Tibial artery (tissue), 4 donors: ENCODE measurements at regions not wholly inside any gene's neighbourhood (a gene's known extent, or its start where the extent isn't known, plus 50 kb on each side); places are given as distances from the start of the nearest gene placed in this dataset.

ENCODE experiments used
- DNase-seq, 2 donors: peaks; one replicate each; pipeline ENCODE4 v3.0.0-alpha.2; 2019
- H3K27ac ChIP-seq, 2 donors: fragments of 200-600 bp; sonication (generic) in 1 of 2; 1 replicate in 1 of 2; 2 replicates in 1 of 2; pipeline ENCODE4 v1.5.1; 2018 to 2019; ENCODE audit warnings: mild to moderate bottlenecking in 1 of 2
- H3K27me3 ChIP-seq, 2 donors: fragments of 200-600 bp; sonication (generic) in 1 of 2; one replicate each; pipeline versions ENCODE4 v1.5.1 to v1.6.0; 2016 to 2019
- H3K36me3 ChIP-seq, 3 donors: fragments of 200-600 bp; sonication (generic) in 2 of 3; one replicate each; pipeline ENCODE4 v1.5.1; 2016 to 2019; ENCODE audit warnings: mild to moderate bottlenecking in 2 of 3
- H3K4me1 ChIP-seq, 4 donors: fragments of 200-600 bp; sonication (generic) in 2 of 4; 1 replicate in 3 of 4; 2 replicates in 1 of 4; pipeline ENCODE4 v1.5.1; 2016 to 2019
- H3K4me3 ChIP-seq, 2 donors: fragments of 200-600 bp; sonication (generic) in 1 of 2; 1 replicate in 1 of 2; 2 replicates in 1 of 2; pipeline ENCODE4 v1.5.1; 2018 to 2019; ENCODE audit warnings: mild to moderate bottlenecking in 2 of 2
- H3K9me3 ChIP-seq, 3 donors: fragments of 200-600 bp; sonication (generic) in 1 of 3; one replicate each; pipeline ENCODE4 v1.5.1; 2016 to 2019
- CTCF ChIP-seq, 2 experiments: fragments of 200-600 bp in 1 of 2; fragments of 450-650 bp in 1 of 2; IDR thresholded peaks; one replicate each; pipeline ENCODE4 v1.5.1; 2017 to 2019; ENCODE audit warnings: antibody characterized with exemption in 2 of 2, mild to moderate bottlenecking in 1 of 2, moderate library complexity in 1 of 2
- intact Hi-C: fragments of 100-400 bp; cut with DNase I; formaldehyde crosslinking; loops from one replicate; pipeline ENCODE4 v1.15.0; 2023; ENCODE audit warnings: low total_unique reads

- no peak for TF ChIP-seq CTCF (IDR thresholded peaks at IDR 0.05)
- Histone ChIP-seq H3K9me3 (no peaks in the 10 kb centered on the region), H3K36me3 (no peaks in the 10 kb centered on the region), H3K4me1 (no peaks in the 10 kb centered on the region), H3K27me3 (no peaks in the 10 kb centered on the region), H3K27ac (no peak overlapping the region), H3K4me3 (no peak overlapping the region)
- intact Hi-C loops: no loop called here
- DNase-seq: no peak
Observed at GRCh38 chr2:16148632-16149348, 208.4 kb downstream of the MYCN start.

GRCh38 chr2:16142383-16143361 lies 202.3 kb downstream of the MYCN start:
- intact Hi-C loops: no loop called here
- Histone ChIP-seq H3K27ac (no peak overlapping the region), H3K4me1 (no peaks in the 10 kb centered on the region), H3K9me3 (no peaks in the 10 kb centered on the region), H3K4me3 (no peak overlapping the region), H3K36me3 (no peaks in the 10 kb centered on the region), H3K27me3 (no peaks in the 10 kb centered on the region)
- no peak for DNase-seq
- no peak for TF ChIP-seq CTCF (IDR thresholded peaks at IDR 0.05)

DNA sequence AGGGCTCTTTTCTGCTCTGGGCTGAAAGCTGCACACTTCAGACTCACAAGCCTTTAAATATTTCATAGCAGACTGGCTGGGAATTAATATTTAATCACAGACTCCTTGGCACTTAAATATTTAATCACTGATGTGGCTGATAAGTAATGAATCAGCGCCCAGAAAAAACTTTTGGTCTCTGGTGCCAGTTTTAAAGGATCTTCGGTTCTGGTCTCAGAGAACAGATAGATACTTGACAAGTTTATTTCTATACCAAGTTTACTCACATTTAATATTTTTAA lies 201.2 kb downstream of the MYCN start:
- TF ChIP-seq CTCF (IDR thresholded peaks at IDR 0.05): no peak
- no peaks in the 10 kb centered on the region for H3K9me3 ChIP-seq
- H3K4me3 ChIP-seq: no peak overlapping the region
- DNase-seq: no peak
- intact Hi-C loops: no loop called here
- H3K27me3 ChIP-seq: no peaks in the 10 kb centered on the region
- H3K4me1 ChIP-seq: no peaks in the 10 kb centered on the region
- no peak overlapping the region for H3K27ac ChIP-seq
- no peaks in the 10 kb centered on the region for H3K36me3 ChIP-seq

DNA sequence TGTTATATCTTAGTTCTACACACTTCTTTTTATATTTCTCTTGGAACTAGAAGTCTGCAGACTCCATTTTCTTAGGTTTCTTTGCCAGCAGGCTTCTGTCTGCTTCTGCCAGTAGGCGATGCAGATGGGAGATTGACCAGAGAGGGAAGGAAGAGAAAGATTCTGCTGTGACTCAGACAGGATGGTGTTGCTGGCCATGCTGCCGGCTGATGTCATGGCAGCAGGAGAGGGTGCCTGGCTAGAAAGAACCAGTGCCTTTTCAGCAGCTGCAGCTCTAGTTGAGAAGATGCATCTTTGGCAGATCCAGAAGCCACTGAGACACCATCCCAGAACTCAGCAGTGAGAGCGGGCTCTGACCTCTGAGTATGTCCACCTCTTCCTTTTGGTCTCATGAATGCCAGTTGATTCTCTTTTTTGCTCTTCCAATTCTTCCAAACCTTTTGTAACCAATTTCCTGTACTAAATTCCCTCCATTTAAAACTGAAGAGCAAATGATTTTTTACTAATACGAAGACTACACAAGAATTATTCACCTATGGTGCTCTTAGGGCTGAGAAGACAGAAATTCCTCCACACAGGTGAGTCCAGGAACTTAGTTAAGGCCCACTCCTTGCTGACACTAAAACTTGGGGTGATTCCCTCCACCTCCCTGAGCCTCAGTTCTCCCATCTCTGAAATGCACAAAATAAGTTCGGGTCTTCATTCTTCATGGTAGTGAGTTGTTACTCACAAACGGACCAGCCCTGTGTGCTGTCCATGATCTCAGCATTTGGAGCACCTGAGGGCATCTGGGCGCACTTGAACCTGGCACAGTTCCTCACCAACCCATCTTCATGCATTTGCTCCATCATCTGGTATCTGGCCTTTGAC lies 200.7 kb downstream of the MYCN start:
- intact Hi-C loops: no loop called here
- no peak for TF ChIP-seq CTCF (IDR thresholded peaks at IDR 0.05)
- H3K27me3 ChIP-seq: no peaks in the 10 kb centered on the region
- no peak for DNase-seq
- no peaks in the 10 kb centered on the region for H3K9me3 ChIP-seq
- H3K36me3 ChIP-seq: no peaks in the 10 kb centered on the region
- no peaks in the 10 kb centered on the region for H3K4me1 ChIP-seq
- no peak overlapping the region for H3K4me3 ChIP-seq
- H3K27ac ChIP-seq: no peak overlapping the region

- intact Hi-C loops: no loop called here
- no peak overlapping the region for H3K4me3 ChIP-seq
- no peaks in the 10 kb centered on the region for H3K36me3 ChIP-seq
- TF ChIP-seq CTCF (IDR thresholded peaks at IDR 0.05): no peak
- H3K27me3 ChIP-seq: no peaks in the 10 kb centered on the region
- H3K27ac ChIP-seq: no peak overlapping the region
- no peaks in the 10 kb centered on the region for H3K4me1 ChIP-seq
- no peaks in the 10 kb centered on the region for H3K9me3 ChIP-seq
- no peak for DNase-seq
Observed at GRCh38 chr2:16139663-16140615, 199.6 kb downstream of the MYCN start.
